Panc1 (cell line): ENCODE measurements at regions not wholly inside any gene's neighbourhood (a gene's known extent, or its start where the extent isn't known, plus 50 kb on each side); places are given as distances from the start of the nearest gene placed in this dataset.

Experiments
- ATAC-seq: fragments of 200-7000 bp; cut with Tn5 transposase; 2 replicates; pipeline ENCODE4 v1.9.1; 2020; ENCODE audit warnings: mild to moderate bottlenecking, moderate library complexity
- BruUV-seq: library from RNA; stranded (reverse); fragments of 400-500 nt; replicated peaks from 2 replicates; lab custom pipeline; 2021; lab: Mats Ljungman, UMichigan
- CTCF ChIA-PET: fragments of 300-600 bp; sonication (Branson Sonifier 250); formaldehyde crosslinking; loops from one replicate; lab custom pipeline; 2022; ENCODE audit warnings: antibody characterized with exemption; lab: Charles Lee
- POLR2A ChIA-PET: fragments of 300-600 bp; sonication (Branson Sonifier 250); formaldehyde crosslinking; loops from one replicate; lab custom pipeline; 2022; ENCODE audit warnings: antibody characterized with exemption; lab: Charles Lee
- DNase-seq: peaks from one replicate; pipeline ENCODE4 v3.0.0-alpha.2; 2010; ENCODE audit warnings: low read depth, low spot score
- H3K27ac ChIP-seq: 2 replicates; pipeline ENCODE4 v1.5.1; 2011; ENCODE audit warnings: mild to moderate bottlenecking, low read length, inconsistent platforms
- H3K27me3 ChIP-seq: fragments of 200-500 bp; sonication (Bioruptor generic); 2 replicates; pipeline ENCODE4 v1.6.0; 2014; ENCODE audit warnings: low read length, inconsistent platforms; ENCODE audit not compliant: control insufficient read depth, insufficient read depth
- H3K36me3 ChIP-seq: fragments of 200-500 bp; sonication (Bioruptor generic); 2 replicates; pipeline ENCODE4 v1.5.1; 2014; ENCODE audit warnings: inconsistent platforms, mild to moderate bottlenecking, low read length, moderate library complexity; ENCODE audit not compliant: control insufficient read depth, insufficient read depth
- H3K4me1 ChIP-seq: 2 replicates; pipeline ENCODE4 v1.5.1; 2011; ENCODE audit warnings: inconsistent platforms, mild to moderate bottlenecking, low read length, moderate library complexity; ENCODE audit not compliant: control insufficient read depth, insufficient read depth
- H3K4me3 ChIP-seq, 2 experiments: 2 replicates each; pipeline ENCODE4 v1.5.1; 2011 to 2012; ENCODE audit warnings: low read depth in 2 of 2, low read length in 2 of 2, mild to moderate bottlenecking in 2 of 2, inconsistent platforms in 1 of 2, moderate library complexity in 1 of 2
- H3K9me3 ChIP-seq: fragments of 200-500 bp; sonication (Bioruptor generic); 2 replicates; pipeline ENCODE4 v1.5.1; 2014; ENCODE audit warnings: low read depth, mild to moderate bottlenecking, inconsistent platforms, low read length, moderate library complexity; ENCODE audit not compliant: control insufficient read depth, insufficient read depth
- CTCF ChIP-seq: fragments of 450-650 bp; IDR thresholded peaks from 2 replicates; pipeline ENCODE4 v1.5.1; 2017; ENCODE audit warnings: mild to moderate bottlenecking
- POLR2AphosphoS5 ChIP-seq: IDR thresholded peaks from 2 replicates; pipeline ENCODE4 v1.6.1; 2012; ENCODE audit warnings: mild to moderate bottlenecking, low read depth, low read length, moderate library complexity
- REST ChIP-seq, 2 experiments: IDR thresholded peaks; 2 replicates each; pipeline ENCODE4 v1.6.1; 2011 to 2012; ENCODE audit warnings: low read depth in 2 of 2, control low read depth in 1 of 2, low read length in 1 of 2, mild to moderate bottlenecking in 1 of 2, moderate library complexity in 1 of 2; ENCODE audit not compliant: insufficient read depth in 1 of 2
- SIN3A ChIP-seq: IDR thresholded peaks from 2 replicates; pipeline ENCODE4 v1.6.1; 2012; ENCODE audit warnings: low read depth, mild to moderate bottlenecking, low read length, moderate library complexity, borderline replicate concordance; ENCODE audit not compliant: insufficient read depth
- TCF7L2 ChIP-seq: IDR thresholded peaks from 2 replicates; pipeline ENCODE4 v1.6.1; 2011; ENCODE audit warnings: mild to moderate bottlenecking, low read depth, low read length, inconsistent platforms
- in situ Hi-C: cut with HindIII; loops from 2 replicates; pipeline ENCODE4 v1.10.0; 2016; ENCODE audit warnings: low sequenced_read_pairs, low pct_unique_long_range_greater_than_20kb
- intact Hi-C: fragments of 100-400 bp; cut with micrococcal nuclease; formaldehyde crosslinking; loops from one replicate; pipeline ENCODE4 v1.10.0; 2022; ENCODE audit not compliant: unreplicated experiment

DNA sequence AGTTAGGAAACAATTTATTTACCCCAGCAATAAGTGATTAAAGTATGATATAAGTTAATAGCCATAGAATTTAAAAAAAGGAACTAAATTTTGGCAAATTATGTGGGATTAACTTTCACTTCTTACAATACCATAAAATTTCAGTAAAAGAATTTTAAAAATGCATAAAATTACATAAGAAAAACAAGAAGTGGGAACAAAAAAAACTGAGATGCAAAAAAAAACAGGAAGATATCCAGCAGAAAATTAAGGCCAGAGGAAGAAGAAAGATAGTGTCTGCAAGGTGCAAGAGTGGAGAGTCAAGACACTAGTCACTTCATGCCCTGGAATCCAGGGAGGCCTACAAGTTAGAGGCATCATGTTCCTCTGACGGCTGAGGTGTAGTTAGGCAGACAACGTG, 184.2 kb downstream of the GASK1B start:
- in situ Hi-C loops (no loop called here), intact Hi-C loops (no loop called here)
- BruUV-seq, result no TSS peak
- no peak overlapping the region for H3K27ac ChIP-seq
- no peaks in the 10 kb centered on the region for H3K9me3 ChIP-seq
- ATAC-seq (no peak), DNase-seq (no peak)
- H3K27me3 ChIP-seq, result no peaks in the 10 kb centered on the region
- TF ChIP-seq TCF7L2, result no peak
- TF ChIP-seq SIN3A, result no peak
- TF ChIP-seq CTCF, result no peak
- TF ChIP-seq POLR2AphosphoS5, result no peak
- no peak for TF ChIP-seq REST (IDR thresholded peaks at IDR 0.05; ENCODE audit: insufficient read depth in 1 of 2, low read depth in 2 of 2, low read length in 1 of 2)
- no peaks in the 10 kb centered on the region; the same call in 1 of the 2 replicates for H3K4me1 ChIP-seq
- H3K4me3 ChIP-seq, result no peak overlapping the region
- CTCF ChIA-PET, result no interaction called here
- POLR2A ChIA-PET, result interaction anchor here (0.6 kb wide), 1 partner anchor 784 kb away, joined by 7 read pairs; no protein-coding TSS in a partner anchor
- no peaks in the 10 kb centered on the region for H3K36me3 ChIP-seq

- Histone ChIP-seq H3K4me1 (no peaks in the 10 kb centered on the region), H3K27ac (no peak overlapping the region), H3K9me3 (no peaks in the 10 kb centered on the region), H3K36me3 (no peaks in the 10 kb centered on the region), H3K4me3 (no peak overlapping the region), H3K27me3 (no peaks in the 10 kb centered on the region)
- intact Hi-C loops (no loop called here), in situ Hi-C loops (no loop called here)
- ChIA-PET POLR2A (no interaction called here), CTCF (no interaction called here)
- DNase-seq (no peak), ATAC-seq (no peak)
- BruUV-seq, result no TSS peak
- TF ChIP-seq POLR2AphosphoS5 (no peak), REST (IDR thresholded peaks at IDR 0.05; ENCODE audit: insufficient read depth in 1 of 2, low read depth in 2 of 2, low read length in 1 of 2) (no peak), SIN3A (no peak), TCF7L2 (no peak), CTCF (no peak)
These were observed 188.4 kb downstream of the GASK1B start for GRCh38 chr4:157984285-157984911.
